K562 (cell line): ENCODE measurements at regions not wholly inside any gene's neighbourhood (a gene's known extent, or its start where the extent isn't known, plus 50 kb on each side); places are given as distances from the start of the nearest gene placed in this dataset.
"Not testable (repeated sequence)": the region's sequence is repeated elsewhere in the genome, so short reads cannot be mapped to it uniquely, and the experiment has no call there.

Experiments
- ATAC-seq: fragments of 200-7000 bp; cut with Tn5 transposase; 3 replicates; pipeline ENCODE4 v1.9.1; 2020; ENCODE audit warnings: moderate library complexity
- BruUV-seq: library from RNA; stranded (reverse); fragments of 400-500 nt; replicated peaks from 2 replicates; lab custom pipeline; 2021; lab: Mats Ljungman, UMichigan
- CTCF ChIA-PET: fragments of 300-600 bp; formaldehyde crosslinking; extraction: SDS; loops from one replicate; lab custom pipeline; 2021; ENCODE audit warnings: low intra/inter-chr PET ratio; lab: Yijun Ruan, JAX
- POLR2A ChIA-PET: fragments of 300-600, 350-650 bp; sonication (Branson Sonifier 250); formaldehyde crosslinking; extraction: SDS; loops from one replicate; lab custom pipeline; 2021; ENCODE audit warnings: antibody characterized with exemption, inconsistent platforms; lab: Yijun Ruan, JAX
- DNase-seq, 4 experiments: peaks; one replicate each; pipeline versions ENCODE4 v3.0.0 to v3.0.0-alpha.2; 2011 to 2018; ENCODE audit warnings: low spot score in 3 of 4, mixed read lengths in 3 of 4; ENCODE audit errors: extremely low read depth in 1 of 4
- FAIRE-seq: peaks from 2 replicates; lab custom pipeline; 2011; peaks lifted over from hg19 to GRCh38; lab: Jason Lieb, UNC
- H2AFZ ChIP-seq: 2 replicates; pipeline ENCODE4 v1.6.0; 2011; ENCODE audit warnings: low read depth, low read length, control low read depth, inconsistent platforms
- H3K27ac ChIP-seq: fragments of 200-600 bp; 3 replicates; pipeline ENCODE4 v1.8.0; 2011; ENCODE audit warnings: low read depth, mild to moderate bottlenecking, control low read depth, inconsistent platforms, low read length, moderate library complexity, mixed read lengths; ENCODE audit errors: extremely low read depth
- H3K27me3 ChIP-seq, 2 experiments: fragments of 300-600 bp in 1 of 2; 2 replicates in 1 of 2; 3 replicates in 1 of 2; pipeline versions ENCODE4 v1.6.0 to v1.8.0; 2011; ENCODE audit warnings: inconsistent platforms in 2 of 2, low read length in 2 of 2, mild to moderate bottlenecking in 1 of 2, mixed read lengths in 1 of 2, moderate library complexity in 1 of 2; ENCODE audit not compliant: control insufficient read depth in 2 of 2, insufficient read depth in 2 of 2
- H3K36me3 ChIP-seq: fragments of 300-600 bp; 3 replicates; pipeline ENCODE4 v1.8.0; 2011; ENCODE audit warnings: mild to moderate bottlenecking, low read length, inconsistent platforms; ENCODE audit not compliant: control insufficient read depth, insufficient read depth
- H3K4me1 ChIP-seq, 2 experiments: fragments of 200-600 bp in 1 of 2; replicated peaks in 1 of 2; 2 replicates in 1 of 2; 3 replicates in 1 of 2; pipeline versions ENCODE4 v1.5.1 to v1.8.0; 2011; ENCODE audit warnings: inconsistent platforms in 2 of 2, low read length in 2 of 2, mild to moderate bottlenecking in 1 of 2, mixed read lengths in 1 of 2, moderate library complexity in 1 of 2; ENCODE audit not compliant: control insufficient read depth in 2 of 2, insufficient read depth in 2 of 2
- H3K4me2 ChIP-seq: 2 replicates; pipeline ENCODE4 v1.6.1; 2011; ENCODE audit warnings: low read length, control low read depth, inconsistent platforms, mixed read lengths; ENCODE audit not compliant: insufficient read depth
- H3K4me3 ChIP-seq: fragments of 200-600 bp; sonication (generic), shearing (Covaris generic); 2 replicates; pipeline ENCODE4 v1.5.1; 2016; ENCODE audit warnings: control low read depth, inconsistent platforms
- H3K79me2 ChIP-seq: fragments of 200-600 bp; 3 replicates; pipeline ENCODE4 v1.8.0; 2011; ENCODE audit warnings: low read length, inconsistent platforms; ENCODE audit not compliant: control insufficient read depth, insufficient read depth
- H3K9ac ChIP-seq, 2 experiments: 2 replicates each; pipeline versions ENCODE4 v1.6.0 to v1.6.1; 2011; ENCODE audit warnings: low read depth in 2 of 2, low read length in 2 of 2, control low read depth in 1 of 2, inconsistent platforms in 1 of 2, mild to moderate bottlenecking in 1 of 2, mixed read lengths in 1 of 2; ENCODE audit not compliant: insufficient read depth in 1 of 2
- H3K9me1 ChIP-seq: one replicate; pipeline ENCODE4 v1.6.0; 2011; ENCODE audit warnings: inconsistent platforms, mild to moderate bottlenecking, low read length, moderate library complexity; ENCODE audit not compliant: control insufficient read depth, insufficient read depth
- H3K9me3 ChIP-seq: replicated peaks from 2 replicates; pipeline ENCODE4 v1.5.1; 2011; ENCODE audit warnings: low read depth, low read length, inconsistent platforms; ENCODE audit not compliant: control insufficient read depth, insufficient read depth
- H4K20me1 ChIP-seq: replicated peaks from 2 replicates; pipeline ENCODE4 v1.6.1; 2011; ENCODE audit warnings: low read length, inconsistent platforms, mixed read lengths; ENCODE audit not compliant: control insufficient read depth, insufficient read depth
- RAD21 ChIP-seq, 2 experiments: fragments of 250-450 bp in 1 of 2; fragments of 450-650 bp in 1 of 2; sonication (Bioruptor Pico) in 1 of 2; formaldehyde crosslinking in 1 of 2; IDR thresholded peaks in 1 of 2; conservative IDR thresholded peaks in 1 of 2; 2 replicates each; pipeline versions ENCODE4 v1.4.0 to v1.8.0; 2020 to 2022; ENCODE audit warnings: mild to moderate bottlenecking in 2 of 2, moderate library complexity in 1 of 2
- WGBS: fragments of 100-300 bp; shearing (Covaris generic); methylation state at CpG from one replicate; pipeline ENCODE4 v1.1.6; 2016; ENCODE audit warnings: low coverage, mixed read lengths; ENCODE audit not compliant: insufficient coverage; ENCODE audit errors: missing lambda C conversion rate; 5-methylcytosine and 5-hydroxymethylcytosine counted together
- in situ Hi-C: fragments of 300-500 bp; cut with MboI; formaldehyde crosslinking; loops from 4 replicates; pipeline ENCODE4 v1.15.0; 2018; ENCODE audit warnings: inconsistent platforms, mixed read lengths
- intact Hi-C: fragments of 100-400 bp; cut with micrococcal nuclease; formaldehyde crosslinking; loops from 2 replicates; pipeline ENCODE4 v1.14.2; 2022

DNA sequence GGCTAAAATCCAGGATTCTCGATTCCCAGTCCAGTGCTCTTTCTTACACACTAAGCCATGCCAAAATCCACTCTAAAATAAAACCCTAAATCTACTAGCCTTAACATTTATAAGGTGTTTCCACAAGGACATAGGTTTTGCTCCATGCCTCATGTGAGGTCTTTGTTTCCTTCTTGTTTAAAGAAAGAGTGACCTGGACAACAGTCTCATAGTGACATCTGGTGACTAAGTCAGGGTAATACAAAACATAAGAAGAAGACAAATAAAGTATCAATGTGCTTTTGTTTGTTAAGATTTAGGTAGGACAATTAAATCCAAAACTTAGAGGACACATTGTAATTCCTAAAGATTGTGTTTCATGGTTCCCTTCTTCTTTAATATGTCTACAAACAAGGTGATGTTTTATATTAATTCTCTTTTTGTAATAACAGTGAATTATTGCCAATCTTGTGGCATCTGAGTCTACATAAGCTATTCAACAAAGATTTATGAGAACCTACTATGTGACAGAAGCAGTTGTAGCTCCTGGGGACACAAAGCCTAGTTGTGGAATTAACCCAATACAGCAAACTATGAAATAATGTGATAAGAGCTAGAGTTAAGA, 93.0 kb upstream of the TRIM77 start:
- FAIRE-seq = peak; percentile 32
- ATAC-seq, intact Hi-C loops, H3K4me2 ChIP-seq, H4K20me1 ChIP-seq, H3K27me3 ChIP-seq, DNase-seq, H3K27ac ChIP-seq, H3K79me2 ChIP-seq, POLR2A ChIA-PET, H3K4me1 ChIP-seq, H3K9ac ChIP-seq, H3K9me1 ChIP-seq, H2AFZ ChIP-seq, in situ Hi-C loops, H3K9me3 ChIP-seq, H3K36me3 ChIP-seq, BruUV-seq, CTCF ChIA-PET, H3K4me3 ChIP-seq: not testable (repeated sequence)
- peak; percentile 24 to 34; a peak in 3 of 4 replicates for TF ChIP-seq RAD21 (CRISPR knock-in tag; conservative IDR thresholded peaks at IDR 0.05 in 1 of 2, IDR thresholded peaks at IDR 0.05 in 1 of 2)
- WGBS = 0% methylated on average over 1 of the region's 1 CpG

DNA sequence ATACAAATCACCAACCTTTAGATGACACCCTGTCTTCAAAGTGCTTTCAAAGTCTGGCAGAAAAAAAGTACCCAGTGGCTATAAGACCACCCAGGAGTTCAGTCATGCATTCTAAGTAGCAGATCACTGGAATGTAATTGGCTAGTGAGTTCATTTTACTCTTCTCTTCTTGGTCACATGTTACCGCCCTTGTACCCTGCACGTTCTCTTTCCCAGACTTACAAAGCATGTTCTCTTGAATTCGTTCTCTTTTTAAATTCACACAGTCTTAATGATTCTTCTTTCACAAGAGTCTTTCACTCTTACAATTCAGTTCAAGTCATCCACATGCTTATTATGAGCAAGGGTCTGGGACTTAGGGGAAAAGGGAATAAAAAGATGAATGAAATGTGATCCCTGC, 89.4 kb upstream of the TRIM77 start:
- H2AFZ ChIP-seq, H4K20me1 ChIP-seq, H3K4me1 ChIP-seq, CTCF ChIA-PET, H3K27ac ChIP-seq, H3K79me2 ChIP-seq, BruUV-seq, H3K9me3 ChIP-seq, FAIRE-seq, in situ Hi-C loops, H3K27me3 ChIP-seq, H3K4me2 ChIP-seq, POLR2A ChIA-PET, H3K36me3 ChIP-seq, H3K4me3 ChIP-seq, DNase-seq, ATAC-seq, H3K9ac ChIP-seq, H3K9me1 ChIP-seq, intact Hi-C loops: not testable (repeated sequence)
- 0% methylated on average over 3 of the region's 3 CpGs for WGBS
